ENCODE measurements at regions not wholly inside any gene's neighbourhood (a gene's known extent, or its start where the extent isn't known, plus 50 kb on each side); places are given as distances from the start of the nearest gene placed in this dataset.

- H3K4me3 Mint-ChIP-seq, result no peak overlapping the region
- peak; percentile 79 for DNase-seq
Observed at GRCh38 chr5:156051972-156052371, 275.0 kb upstream of the SGCD start.

GRCh38 chr5:156052656-156053055 lies 274.3 kb upstream of the SGCD start:
- no peaks in the 10 kb centered on the region for H3K27me3 Mint-ChIP-seq (ENCODE audit: insufficient read depth)
- no peak for TF ChIP-seq CTCF (conservative IDR thresholded peaks at IDR 0.05)
- no peaks in the 10 kb centered on the region for H3K27me3 ChIP-seq (ENCODE audit: control insufficient read depth, insufficient read depth, low read length, poor library complexity, severe bottlenecking)
- H3K9ac ChIP-seq (ENCODE audit: extremely low read depth, low read length, poor library complexity, severe bottlenecking), result no peak overlapping the region
- no peaks in the 10 kb centered on the region for H3K36me3 Mint-ChIP-seq (ENCODE audit: low read depth)
- no peaks in the 10 kb centered on the region for H3K36me3 ChIP-seq (ENCODE audit: control insufficient read depth, insufficient read depth, low read length)
- peaks cover 2% of the 10 kb centered on the region for H3K9me3 Mint-ChIP-seq
- H3K4me1 ChIP-seq (ENCODE audit: control insufficient read depth, insufficient read depth, low read length), result no peaks in the 10 kb centered on the region
- no peaks in the 10 kb centered on the region for H3K9me3 ChIP-seq (ENCODE audit: control insufficient read depth, low read length)
- H3K27ac Mint-ChIP-seq, result no peak overlapping the region
- H3K4me3 Mint-ChIP-seq, result no peak overlapping the region
- no peak overlapping the region for H3K4me3 ChIP-seq (ENCODE audit: low read length)
- peaks cover 11% of the 10 kb centered on the region for H3K4me1 Mint-ChIP-seq
- DNase-seq, result no peak
- 31% methylated on average over 1 of the region's 1 CpG; no CpG with 5 or more reads in 1 of the 2 experiments for WGBS, 2 experiments (ENCODE audit: insufficient coverage in 1 of 2, insufficient read length in 1 of 2)
- no peak overlapping the region for H3K27ac ChIP-seq (ENCODE audit: low read depth, low read length)

More at GRCh38 chr5:156051972-156052371, 275.0 kb upstream of the SGCD start:
- no peaks in the 10 kb centered on the region for H3K27me3 Mint-ChIP-seq (ENCODE audit: insufficient read depth)
- no peak overlapping the region for H3K27ac Mint-ChIP-seq
- TF ChIP-seq CTCF (conservative IDR thresholded peaks at IDR 0.05), result peak; percentile 74
- no peak overlapping the region for H3K4me3 ChIP-seq (ENCODE audit: low read length)
- peaks cover 11% of the 10 kb centered on the region for H3K4me1 Mint-ChIP-seq
- no peak overlapping the region for H3K27ac ChIP-seq (ENCODE audit: low read depth, low read length)
- H3K4me1 ChIP-seq (ENCODE audit: control insufficient read depth, insufficient read depth, low read length), result no peaks in the 10 kb centered on the region
- no peaks in the 10 kb centered on the region for H3K36me3 Mint-ChIP-seq (ENCODE audit: low read depth)
- no peaks in the 10 kb centered on the region for H3K9me3 ChIP-seq (ENCODE audit: control insufficient read depth, low read length)
- 74 to 88% methylated on average over 1 to 3 of the region's 3 CpGs for WGBS, 2 experiments (ENCODE audit: insufficient coverage in 1 of 2, insufficient read length in 1 of 2)
- no peak overlapping the region for H3K9ac ChIP-seq (ENCODE audit: extremely low read depth, low read length, poor library complexity, severe bottlenecking)
- no peaks in the 10 kb centered on the region for H3K27me3 ChIP-seq (ENCODE audit: control insufficient read depth, insufficient read depth, low read length, poor library complexity, severe bottlenecking)
- H3K36me3 ChIP-seq (ENCODE audit: control insufficient read depth, insufficient read depth, low read length), result no peaks in the 10 kb centered on the region
- H3K9me3 Mint-ChIP-seq, result peaks cover 2% of the 10 kb centered on the region

- Histone ChIP-seq H3K9me3 (ENCODE audit: control insufficient read depth, low read length) (no peaks in the 10 kb centered on the region), H3K4me3 (ENCODE audit: low read length) (no peak overlapping the region), H3K36me3 (ENCODE audit: control insufficient read depth, insufficient read depth, low read length) (no peaks in the 10 kb centered on the region), H3K9ac (ENCODE audit: extremely low read depth, low read length, poor library complexity, severe bottlenecking) (no peak overlapping the region), H3K27ac (ENCODE audit: low read depth, low read length) (no peak overlapping the region), H3K27me3 (ENCODE audit: control insufficient read depth, insufficient read depth, low read length, poor library complexity, severe bottlenecking) (no peaks in the 10 kb centered on the region), H3K4me1 (ENCODE audit: control insufficient read depth, insufficient read depth, low read length) (no peaks in the 10 kb centered on the region)
- H3K36me3 Mint-ChIP-seq (ENCODE audit: low read depth), result no peaks in the 10 kb centered on the region
- H3K27ac Mint-ChIP-seq, result no peak overlapping the region
- peaks cover 11% of the 10 kb centered on the region for H3K4me1 Mint-ChIP-seq
- TF ChIP-seq CTCF (conservative IDR thresholded peaks at IDR 0.05), result no peak
- DNase-seq, result no peak
- H3K9me3 Mint-ChIP-seq, result no peaks in the 10 kb centered on the region
- no peaks in the 10 kb centered on the region for H3K27me3 Mint-ChIP-seq (ENCODE audit: insufficient read depth)
- H3K4me3 Mint-ChIP-seq, result no peak overlapping the region
- WGBS, 2 experiments (ENCODE audit: insufficient coverage in 1 of 2, insufficient read length in 1 of 2), result 95 to 100% methylated on average over 2 of the region's 2 CpGs
Observed at GRCh38 chr5:156053056-156053455, 273.9 kb upstream of the SGCD start.
